RWPE1 (cell line): ENCODE measurements at regions not wholly inside any gene's neighbourhood (a gene's known extent, or its start where the extent isn't known, plus 50 kb on each side); places are given as distances from the start of the nearest gene placed in this dataset.

Experiments
- CTCF ChIA-PET: fragments of 350-600 bp; sonication (Branson Sonifier 250); formaldehyde crosslinking; extraction: SDS; loops from one replicate; lab custom pipeline; 2021; lab: Yijun Ruan, JAX
- POLR2A ChIA-PET: fragments of 400-600 bp; formaldehyde crosslinking; extraction: SDS; loops from one replicate; lab custom pipeline; 2020; ENCODE audit warnings: antibody characterized with exemption; ENCODE audit not compliant: low non-redundant PET; lab: Yijun Ruan, JAX
- DNase-seq: peaks from one replicate; pipeline ENCODE4 v3.0.0; 2012; ENCODE audit warnings: low spot score
- H3K27ac ChIP-seq: fragments of 450-650 bp; 2 replicates; pipeline ENCODE4 v1.5.1; 2017
- TF ChIP-seq, protein P1 (sequence below): fragments of 450-650 bp; conservative IDR thresholded peaks from 2 replicates; pipeline ENCODE4 v1.5.1; 2017; ENCODE audit warnings: low read depth, mild to moderate bottlenecking

DNA sequence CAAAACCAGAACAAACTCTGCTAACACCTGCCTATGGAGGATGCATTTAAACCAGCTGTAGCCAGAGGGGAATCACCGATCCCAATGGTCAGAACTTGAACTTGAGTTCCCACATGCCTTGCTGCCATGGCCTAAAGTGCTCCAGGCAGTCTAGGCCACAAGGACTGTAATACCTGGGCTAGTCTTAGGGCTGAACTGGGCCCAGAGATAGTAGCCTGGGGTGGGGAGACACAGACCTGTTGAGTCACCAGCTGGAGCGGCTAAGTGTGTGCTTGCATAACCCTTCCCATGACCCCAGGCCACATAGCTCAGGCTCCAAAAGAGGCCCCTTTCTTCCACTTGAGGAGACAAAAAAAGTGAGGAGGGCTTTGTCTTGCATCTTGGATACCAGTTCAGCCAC is 515.0 kb upstream of the DDX18 start:
- DNase-seq: no peak
- TF ChIP-seq, protein P1, sequence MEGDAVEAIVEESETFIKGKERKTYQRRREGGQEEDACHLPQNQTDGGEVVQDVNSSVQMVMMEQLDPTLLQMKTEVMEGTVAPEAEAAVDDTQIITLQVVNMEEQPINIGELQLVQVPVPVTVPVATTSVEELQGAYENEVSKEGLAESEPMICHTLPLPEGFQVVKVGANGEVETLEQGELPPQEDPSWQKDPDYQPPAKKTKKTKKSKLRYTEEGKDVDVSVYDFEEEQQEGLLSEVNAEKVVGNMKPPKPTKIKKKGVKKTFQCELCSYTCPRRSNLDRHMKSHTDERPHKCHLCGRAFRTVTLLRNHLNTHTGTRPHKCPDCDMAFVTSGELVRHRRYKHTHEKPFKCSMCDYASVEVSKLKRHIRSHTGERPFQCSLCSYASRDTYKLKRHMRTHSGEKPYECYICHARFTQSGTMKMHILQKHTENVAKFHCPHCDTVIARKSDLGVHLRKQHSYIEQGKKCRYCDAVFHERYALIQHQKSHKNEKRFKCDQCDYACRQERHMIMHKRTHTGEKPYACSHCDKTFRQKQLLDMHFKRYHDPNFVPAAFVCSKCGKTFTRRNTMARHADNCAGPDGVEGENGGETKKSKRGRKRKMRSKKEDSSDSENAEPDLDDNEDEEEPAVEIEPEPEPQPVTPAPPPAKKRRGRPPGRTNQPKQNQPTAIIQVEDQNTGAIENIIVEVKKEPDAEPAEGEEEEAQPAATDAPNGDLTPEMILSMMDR: no peak
- no peak overlapping the region for H3K27ac ChIP-seq
- CTCF ChIA-PET: no interaction called here
- POLR2A ChIA-PET: no interaction called here

DNA sequence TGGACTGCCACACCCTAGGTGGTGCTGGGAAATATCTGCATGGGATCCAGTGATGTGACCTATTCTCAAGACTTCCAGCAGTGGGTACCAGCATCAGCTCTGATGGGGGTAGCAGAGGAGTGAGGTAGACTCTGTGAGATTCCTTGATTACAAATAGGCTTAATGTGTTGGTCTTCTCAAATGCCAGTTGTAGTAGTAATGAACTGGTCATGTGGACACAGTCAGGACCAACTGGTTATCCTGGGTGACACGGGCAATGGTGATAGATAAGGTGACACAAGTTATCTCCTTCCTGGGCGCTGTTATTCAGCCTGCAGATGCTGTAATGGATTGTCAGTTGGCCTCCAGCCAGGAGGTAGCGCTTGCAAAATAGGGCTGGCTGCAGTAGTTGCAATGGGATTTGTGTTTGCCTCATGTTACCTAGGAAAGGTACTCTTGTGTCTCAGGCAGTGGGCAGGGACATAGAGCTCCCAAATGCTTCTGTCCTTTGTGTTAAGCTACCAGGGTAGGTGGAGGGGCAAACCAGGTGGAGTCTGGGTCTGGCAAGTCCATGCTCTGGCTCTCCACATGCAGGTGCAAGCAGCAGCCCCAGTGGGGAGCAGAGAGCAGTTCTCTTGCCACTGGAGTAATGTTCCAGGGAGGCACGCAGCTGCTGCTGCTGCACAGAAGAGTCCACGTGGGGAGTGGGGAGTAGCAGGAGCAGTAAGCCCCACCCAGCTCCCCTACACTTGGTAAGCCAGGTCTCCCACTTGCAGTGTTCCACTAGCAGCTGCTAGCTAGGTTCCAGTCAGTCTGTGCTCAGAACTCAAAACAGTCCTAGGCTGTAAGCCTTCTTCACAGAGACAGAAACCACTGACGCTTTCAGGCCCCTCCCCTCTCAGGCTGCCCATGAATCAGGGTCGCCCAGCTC is 505.4 kb upstream of the DDX18 start:
- TF ChIP-seq, protein P1: no peak
- H3K27ac ChIP-seq: no peak overlapping the region
- POLR2A ChIA-PET: no interaction called here
- DNase-seq: no peak
- CTCF ChIA-PET: interaction anchor here (0.8 kb wide), 1 partner anchor 614 kb away, joined by 3 read pairs; no protein-coding TSS in a partner anchor

DNA sequence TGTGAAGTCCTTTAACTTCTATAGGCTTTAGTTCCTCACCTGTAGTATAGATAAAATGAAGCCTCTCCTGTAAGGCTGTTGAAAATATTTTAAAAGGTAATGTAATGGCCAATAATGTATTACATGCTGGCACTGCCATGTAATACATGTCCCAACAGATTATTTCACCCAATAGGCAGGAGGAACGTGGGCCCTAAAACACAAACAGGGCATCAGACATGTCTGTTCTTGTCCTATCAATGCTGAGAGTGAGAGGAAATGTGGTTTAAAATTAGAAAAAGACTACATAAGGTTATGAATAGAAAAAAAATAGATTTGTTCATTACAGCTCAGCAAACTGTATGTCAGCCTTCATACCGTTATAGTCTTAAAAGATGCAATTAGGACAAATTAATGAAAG is 492.7 kb upstream of the DDX18 start:
- peak; percentile 2 for DNase-seq
- POLR2A ChIA-PET: no interaction called here
- CTCF ChIA-PET: no interaction called here
- TF ChIP-seq, protein P1: no peak
- H3K27ac ChIP-seq: no peak overlapping the region

DNA sequence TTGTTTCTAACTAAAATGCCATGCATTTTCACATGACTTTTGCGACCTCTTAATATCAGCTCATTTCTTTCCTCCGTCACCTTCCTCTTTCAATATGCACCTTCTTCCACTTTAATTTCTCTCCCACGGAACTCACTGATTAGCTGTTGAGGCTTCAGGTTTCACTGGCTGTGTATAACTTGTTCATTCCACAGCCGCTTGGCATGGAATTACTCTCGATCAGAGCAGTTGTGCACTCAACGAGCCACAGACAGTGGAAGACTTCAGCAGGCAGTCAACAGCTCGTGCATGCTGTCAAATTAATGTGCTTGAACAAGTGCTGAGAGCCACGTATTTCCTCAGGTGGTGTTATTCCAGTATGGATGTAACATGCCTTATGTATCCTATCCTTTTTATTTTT is 491.2 kb upstream of the DDX18 start:
- H3K27ac ChIP-seq: no peak overlapping the region
- ChIA-PET CTCF (no interaction called here), POLR2A (no interaction called here)
- TF ChIP-seq, protein P1: no peak
- no peak for DNase-seq

DNA sequence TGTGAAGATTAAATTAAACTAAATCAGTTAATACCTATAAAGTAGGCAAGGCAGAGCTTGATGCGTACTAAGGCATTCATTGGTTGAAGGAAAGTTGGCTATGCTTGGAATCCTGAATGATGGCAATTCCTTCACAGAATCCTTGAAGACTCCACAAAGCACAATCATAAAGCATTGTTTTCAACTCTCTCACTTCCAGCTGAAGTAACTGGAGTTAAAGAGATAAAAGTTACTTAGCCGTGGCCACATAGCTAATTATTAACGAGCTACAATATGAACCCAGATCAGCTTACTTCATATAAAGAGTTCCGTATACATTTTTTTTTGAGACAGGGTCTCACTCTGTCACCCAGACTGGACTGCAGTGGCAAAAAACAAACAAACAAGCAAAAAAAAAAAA is 483.9 kb upstream of the DDX18 start:
- TF ChIP-seq, protein P1: no peak
- ChIA-PET CTCF (no interaction called here), POLR2A (no interaction called here)
- no peak overlapping the region for H3K27ac ChIP-seq
- no peak for DNase-seq

DNA sequence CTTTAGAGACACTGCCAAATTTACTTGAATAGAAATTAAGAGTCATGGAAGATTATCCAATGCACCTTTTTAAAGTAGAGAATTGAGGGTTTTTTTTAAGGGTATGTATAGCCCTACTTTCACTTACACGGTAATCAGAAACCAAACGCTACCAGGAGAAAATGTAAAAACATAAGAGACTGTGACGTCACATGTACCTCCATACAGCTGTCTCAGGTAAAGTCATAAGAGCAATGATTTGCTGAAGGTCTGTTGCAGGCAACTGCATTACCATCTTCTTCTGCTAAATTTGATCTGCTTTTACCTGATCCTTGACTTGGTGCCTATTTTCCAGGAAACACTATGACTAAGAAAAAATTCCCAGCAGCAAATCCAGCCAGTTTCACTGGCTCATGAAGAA is 478.5 kb upstream of the DDX18 start:
- TF ChIP-seq, protein P1: no peak
- DNase-seq: no peak
- no peak overlapping the region for H3K27ac ChIP-seq
- CTCF ChIA-PET: interaction anchor here (0.6 kb wide), 1 partner anchor 70 kb away, joined by 4 read pairs; no protein-coding TSS in a partner anchor
- POLR2A ChIA-PET: interaction anchor here (0.6 kb wide), 1 partner anchor 996 kb away, joined by 3 read pairs; no protein-coding TSS in a partner anchor
